Right lung (tissue), 2 donors: ENCODE measurements at regions not wholly inside any gene's neighbourhood (a gene's known extent, or its start where the extent isn't known, plus 50 kb on each side); places are given as distances from the start of the nearest gene placed in this dataset.

Experiments
- DNase-seq, 2 donors: peaks; one replicate each; pipeline ENCODE4 v3.0.0-alpha.2; 2013

- no peak for DNase-seq
Measured at GRCh38 chr4:151940926-151941617, 180.3 kb upstream of the GATB start.

- DNase-seq = no peak
Measured at GRCh38 chr4:151940291-151940690, 179.5 kb upstream of the GATB start.

GRCh38 chr4:151939670-151940069 is 178.9 kb upstream of the GATB start:
- DNase-seq = no peak

- no peak for DNase-seq
Measured at GRCh38 chr4:151935411-151935810, 174.6 kb upstream of the GATB start.

- DNase-seq = no peak
Measured at GRCh38 chr4:151934766-151935165, 174.0 kb upstream of the GATB start.

GRCh38 chr4:151933122-151933827 is 172.5 kb upstream of the GATB start:
- no peak for DNase-seq

- DNase-seq = no peak
Measured at GRCh38 chr4:151931563-151931962, 170.8 kb upstream of the GATB start.

GRCh38 chr4:151930372-151930771 is 169.6 kb upstream of the GATB start:
- no peak for DNase-seq

GRCh38 chr4:151928112-151928511 is 167.3 kb upstream of the GATB start:
- DNase-seq = no peak

- no peak for DNase-seq
Measured at GRCh38 chr4:151922811-151923210, 162.0 kb upstream of the GATB start.

GRCh38 chr4:151922306-151922705 is 161.5 kb upstream of the GATB start:
- DNase-seq = no peak

GRCh38 chr4:151921811-151922210 is 161.0 kb upstream of the GATB start:
- DNase-seq = no peak

GRCh38 chr4:151921386-151921785 is 160.6 kb upstream of the GATB start:
- DNase-seq = no peak

GRCh38 chr4:151917145-151917734 is 156.4 kb upstream of the GATB start:
- no peak for DNase-seq

- DNase-seq = no peak
Measured at GRCh38 chr4:151912632-151913031, 151.8 kb upstream of the GATB start.

- no peak for DNase-seq
Measured at GRCh38 chr4:151911970-151912369, 151.2 kb upstream of the GATB start.

GRCh38 chr4:151908734-151909497 is 148.1 kb upstream of the GATB start:
- no peak for DNase-seq

- no peak for DNase-seq
Measured at GRCh38 chr4:151908201-151908600, 147.4 kb upstream of the GATB start.

- no peak for DNase-seq
Measured at GRCh38 chr4:151906438-151906837, 145.6 kb upstream of the GATB start.

- no peak for DNase-seq
Measured at GRCh38 chr4:151905197-151905596, 144.4 kb upstream of the GATB start.

GRCh38 chr4:151901631-151902030 is 140.8 kb upstream of the GATB start:
- no peak for DNase-seq

- DNase-seq = no peak
Measured at GRCh38 chr4:151896880-151897279, 136.1 kb upstream of the GATB start.

GRCh38 chr4:151895671-151896070 is 134.9 kb upstream of the GATB start:
- DNase-seq = no peak
